ENCODE measurements at regions not wholly inside any gene's neighbourhood (a gene's known extent, or its start where the extent isn't known, plus 50 kb on each side); places are given as distances from the start of the nearest gene placed in this dataset.

DNA sequence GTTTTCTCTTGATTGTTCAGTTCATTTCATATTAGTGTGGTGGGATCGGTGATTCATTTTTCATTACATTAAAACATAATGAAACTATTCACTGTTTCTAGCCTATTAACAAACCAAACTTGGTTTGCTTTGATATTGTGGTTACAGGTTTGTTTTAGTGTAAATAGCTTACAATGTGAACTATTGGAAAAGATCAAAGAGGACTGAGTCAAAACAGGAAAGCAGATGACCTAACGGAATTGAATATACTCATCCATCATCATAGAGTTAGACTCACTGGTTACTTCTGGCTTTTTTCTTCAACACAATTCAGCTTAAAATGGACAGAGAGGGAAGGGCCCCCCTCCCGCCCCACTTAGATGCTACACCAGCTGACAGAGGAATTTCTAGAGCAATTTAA, 616.2 kb upstream of the AADAT start:
- Histone ChIP-seq H3K14ac (ENCODE audit: insufficient read length) (no peak overlapping the region), H3K4me2 (ENCODE audit: insufficient read depth in 1 of 2, low read depth in 2 of 2, low read length in 2 of 2) (no peak overlapping the region), H3K23ac (ENCODE audit: insufficient read length) (no peak overlapping the region), H3K4me3 (ENCODE audit: extremely low read depth in 1 of 4, insufficient read depth in 2 of 4, low read depth in 3 of 4, low read length in 4 of 4) (no peak overlapping the region), H2BK20ac (ENCODE audit: low read length) (no peak overlapping the region), H3K79me1 (ENCODE audit: low read depth, low read length) (no peaks in the 10 kb centered on the region), H4K5ac (ENCODE audit: insufficient read length, low read depth, low read length) (no peak overlapping the region), H3K56ac (replicated peaks; ENCODE audit: insufficient read length, low read depth, low read length) (no peak overlapping the region), H4K20me1 (replicated peaks in 1 of 2; ENCODE audit: control insufficient read depth in 1 of 2, insufficient read depth in 2 of 2, low read length in 2 of 2) (no peaks in the 10 kb centered on the region), H4K91ac (replicated peaks; ENCODE audit: insufficient read length, low read length) (no peak overlapping the region), H2AFZ (ENCODE audit: low read length) (no peak overlapping the region), H3K27ac (ENCODE audit: low read depth, low read length) (no peak overlapping the region), H3K79me2 (ENCODE audit: control insufficient read depth in 1 of 2, insufficient read depth in 2 of 2, low read length in 2 of 2) (no peaks in the 10 kb centered on the region), H2BK5ac (ENCODE audit: low read depth, low read length) (no peak overlapping the region), H3K23me2 (ENCODE audit: low read depth, low read length) (no peaks in the 10 kb centered on the region), H3K36me3 (ENCODE audit: control insufficient read depth in 2 of 4, insufficient read depth in 4 of 4, low read length in 3 of 4) (no peaks in the 10 kb centered on the region), H3K4me1 (replicated peaks in 1 of 4; ENCODE audit: control insufficient read depth in 3 of 4, insufficient read depth in 4 of 4, low read length in 3 of 4) (no peaks in the 10 kb centered on the region), H2AK5ac (ENCODE audit: low read depth, low read length) (no peak overlapping the region), H2BK12ac (ENCODE audit: low read depth, low read length) (no peak overlapping the region), H3K9me3 (ENCODE audit: insufficient read depth in 2 of 2, low read depth in 1 of 2, low read length in 1 of 2) (no peaks in the 10 kb centered on the region), H4K8ac (ENCODE audit: extremely low read depth, insufficient read depth, low read length) (no peak overlapping the region), H3K4ac (replicated peaks; ENCODE audit: insufficient read length, low read depth, low read length) (no peak overlapping the region), H3K9ac (replicated peaks in 1 of 4; ENCODE audit: extremely low read depth in 1 of 4, low read depth in 3 of 4, low read length in 3 of 4) (no peak overlapping the region), H3K27me3 (replicated peaks in 1 of 4; ENCODE audit: control insufficient read depth in 3 of 4, extremely low read depth in 1 of 4, insufficient read depth in 3 of 4, low read length in 3 of 4) (no peaks in the 10 kb centered on the region), H2BK120ac (replicated peaks; ENCODE audit: low read depth, low read length) (no peak overlapping the region), H2BK15ac (ENCODE audit: low read length) (no peak overlapping the region), H3K18ac (ENCODE audit: extremely low read depth, low read length) (no peak overlapping the region)
- DNase-seq (ENCODE audit: low read depth in 1 of 2, low spot score in 2 of 2) (no peak), FAIRE-seq (no peak)
- ChIA-PET POLR2A (ENCODE audit: partially characterized antibody) (no interaction called here), CTCF (ENCODE audit: partially characterized antibody) (interaction anchor here (1.0 to 1.1 kb wide), 2 partner anchors 117 to 446 kb away, joined by 3 to 4 read pairs; no protein-coding TSS in a partner anchor)
- WGBS, 2 experiments (ENCODE audit: extremely low coverage in 1 of 2, insufficient coverage in 1 of 2, insufficient read length in 1 of 2, insufficient replicate concordance in 2 of 2, low coverage in 1 of 2, low lambda C conversion rate in 2 of 2, missing lambda C conversion rate in 1 of 2) = 85% methylated on average over 3 of the region's 3 CpGs; no CpG with 5 or more reads in 1 of the 2 experiments
- TF ChIP-seq, protein P1, sequence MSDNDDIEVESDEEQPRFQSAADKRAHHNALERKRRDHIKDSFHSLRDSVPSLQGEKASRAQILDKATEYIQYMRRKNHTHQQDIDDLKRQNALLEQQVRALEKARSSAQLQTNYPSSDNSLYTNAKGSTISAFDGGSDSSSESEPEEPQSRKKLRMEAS (IDR thresholded peaks at IDR 0.05) = no peak
